Stimulated activated naive CD8-positive, alpha-beta T cell treated with anti-CD3 and anti-CD28 coated beads, Interleukin-15, amount 100 ng/mL, for 72 hours (primary cell): ENCODE measurements at regions not wholly inside any gene's neighbourhood (a gene's known extent, or its start where the extent isn't known, plus 50 kb on each side); places are given as distances from the start of the nearest gene placed in this dataset.
A peak's percentile ranks its signal among the peaks of the same experiment; 100 is the strongest.

Experiments used
- ATAC-seq: fragments of 150-1000 bp; cut with Tn5 transposase; 2 replicates; pipeline ENCODE4 v1.10.0; 2021; ENCODE audit warnings: mild to moderate bottlenecking, moderate library complexity
- DNase-seq, 2 donors: peaks; one replicate each; pipeline ENCODE4 v3.0.0; 2021 to 2022
- H3K27ac Mint-ChIP-seq, 2 donors: one replicate each; pipeline ENCODE4 v1.8.0; 2022; ENCODE audit warnings: mild to moderate bottlenecking in 2 of 2, mixed read lengths in 2 of 2, moderate library complexity in 2 of 2
- H3K27me3 Mint-ChIP-seq: one replicate; pipeline ENCODE4 v1.8.0; 2022; ENCODE audit warnings: mixed read lengths
- H3K4me1 Mint-ChIP-seq: one replicate; pipeline ENCODE4 v1.8.0; 2022; ENCODE audit warnings: mild to moderate bottlenecking, mixed read lengths
- H3K4me3 Mint-ChIP-seq, 2 donors: one replicate each; pipeline ENCODE4 v1.8.0; 2022; ENCODE audit warnings: mild to moderate bottlenecking in 2 of 2, mixed read lengths in 2 of 2, moderate library complexity in 1 of 2
- H3K9me3 Mint-ChIP-seq, 2 donors: one replicate each; pipeline ENCODE4 v1.8.0; 2022; ENCODE audit warnings: mixed read lengths in 2 of 2

DNA sequence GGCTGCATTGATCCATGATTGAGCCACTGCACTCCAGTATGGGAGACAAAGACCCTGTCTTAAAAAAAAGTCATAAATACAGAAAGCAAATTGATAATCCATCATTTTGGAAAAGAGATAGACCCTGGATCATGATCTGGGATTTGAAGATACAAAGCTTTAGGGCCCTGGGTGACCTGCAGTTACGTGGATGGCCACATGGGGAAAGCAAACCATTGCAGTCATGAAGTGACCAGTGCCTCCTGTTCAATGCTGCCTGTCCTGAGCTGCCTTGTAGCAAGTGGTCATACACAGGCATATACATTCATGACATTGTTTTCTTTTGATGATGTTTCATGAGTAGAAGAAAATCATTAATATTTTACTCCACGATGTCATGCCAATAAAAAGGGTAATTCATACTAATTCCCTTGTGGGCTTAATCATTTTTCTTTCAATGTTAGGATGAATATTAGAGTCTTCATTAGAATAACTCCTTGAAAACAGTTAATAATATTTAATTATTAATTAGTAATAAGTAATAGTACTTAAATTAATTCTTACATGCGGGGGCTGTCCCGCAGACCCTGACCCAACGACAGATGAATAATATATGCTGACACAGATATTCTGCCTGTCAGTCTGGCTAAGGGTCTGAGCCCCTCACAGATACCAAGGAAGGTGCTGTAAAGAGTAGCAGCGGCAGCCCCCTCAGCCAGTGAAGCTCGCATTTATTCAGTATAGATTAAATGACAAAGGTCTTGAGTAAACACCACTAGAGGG lies 109.0 kb upstream of the UNC13C start:
- DNase-seq (no peak), ATAC-seq (no peak)
- H3K9me3 Mint-ChIP-seq: peaks cover 0 to 4% of the 10 kb centered on the region in 2 donors
- H3K4me3 Mint-ChIP-seq: no peak overlapping the region
- H3K27ac Mint-ChIP-seq: no peak overlapping the region
- no peaks in the 10 kb centered on the region for H3K4me1 Mint-ChIP-seq
- no peaks in the 10 kb centered on the region for H3K27me3 Mint-ChIP-seq

GRCh38 chr15:53862386-53862785 lies 102.9 kb upstream of the WDR72 start:
- Mint-ChIP-seq H3K27ac (no peak overlapping the region), H3K4me3 (no peak overlapping the region), H3K4me1 (no peaks in the 10 kb centered on the region), H3K9me3 (no peaks in the 10 kb centered on the region), H3K27me3 (no peaks in the 10 kb centered on the region)
- ATAC-seq (no peak), DNase-seq (no peak)

GRCh38 chr15:53861792-53862191 lies 102.3 kb upstream of the WDR72 start:
- ATAC-seq (no peak), DNase-seq (no peak)
- no peaks in the 10 kb centered on the region for H3K27me3 Mint-ChIP-seq
- no peaks in the 10 kb centered on the region for H3K9me3 Mint-ChIP-seq
- no peaks in the 10 kb centered on the region for H3K4me1 Mint-ChIP-seq
- H3K4me3 Mint-ChIP-seq: no peak overlapping the region
- H3K27ac Mint-ChIP-seq: no peak overlapping the region

DNA sequence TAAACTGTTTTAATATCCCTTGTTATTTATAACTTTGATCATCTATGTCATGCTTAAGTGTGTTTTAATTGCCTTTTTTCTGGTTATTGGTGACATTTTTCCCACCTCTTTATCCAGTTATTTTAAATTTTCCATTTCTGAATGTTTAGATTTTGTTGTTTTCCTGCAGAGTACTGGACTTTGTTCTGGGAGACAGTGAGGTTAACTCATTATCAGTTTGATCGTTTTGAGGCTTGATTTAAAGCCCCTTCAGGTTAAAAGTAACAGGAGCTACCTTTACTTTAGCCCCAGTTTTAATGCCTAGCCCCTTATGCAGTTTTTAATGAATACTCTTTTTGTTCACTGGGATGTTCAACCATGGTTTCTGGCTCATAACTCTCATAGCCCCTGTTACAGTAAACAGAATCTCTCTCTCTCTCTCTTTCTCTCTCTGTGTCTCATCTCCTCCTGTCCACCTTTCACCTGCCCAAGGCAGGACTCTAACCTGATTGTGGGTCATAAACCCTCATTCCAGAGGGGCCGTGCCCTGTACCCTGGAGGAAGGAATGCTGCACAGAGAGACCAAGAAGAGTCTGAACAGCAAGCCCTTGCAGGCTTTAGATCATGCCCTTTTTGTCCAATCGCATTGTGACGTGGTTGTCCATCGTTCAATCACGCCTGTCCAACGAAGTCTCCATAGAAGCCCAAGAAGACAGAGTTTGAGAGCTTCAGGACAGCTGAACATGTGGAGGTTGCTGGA lies 91.8 kb upstream of the WDR72 start:
- Mint-ChIP-seq H3K4me3 (no peak overlapping the region), H3K27me3 (no peaks in the 10 kb centered on the region), H3K9me3 (peaks cover 5 to 8% of the 10 kb centered on the region in 2 donors), H3K27ac (no peak overlapping the region), H3K4me1 (no peaks in the 10 kb centered on the region)
- DNase-seq: no peak
- no peak for ATAC-seq

GRCh38 chr15:53847745-53848144 lies 88.3 kb upstream of the WDR72 start:
- ATAC-seq (no peak), DNase-seq (no peak)
- Mint-ChIP-seq H3K4me3 (no peak overlapping the region), H3K27ac (no peak overlapping the region), H3K4me1 (no peaks in the 10 kb centered on the region), H3K27me3 (no peaks in the 10 kb centered on the region), H3K9me3 (peaks cover 0 to 5% of the 10 kb centered on the region in 2 donors)

DNA sequence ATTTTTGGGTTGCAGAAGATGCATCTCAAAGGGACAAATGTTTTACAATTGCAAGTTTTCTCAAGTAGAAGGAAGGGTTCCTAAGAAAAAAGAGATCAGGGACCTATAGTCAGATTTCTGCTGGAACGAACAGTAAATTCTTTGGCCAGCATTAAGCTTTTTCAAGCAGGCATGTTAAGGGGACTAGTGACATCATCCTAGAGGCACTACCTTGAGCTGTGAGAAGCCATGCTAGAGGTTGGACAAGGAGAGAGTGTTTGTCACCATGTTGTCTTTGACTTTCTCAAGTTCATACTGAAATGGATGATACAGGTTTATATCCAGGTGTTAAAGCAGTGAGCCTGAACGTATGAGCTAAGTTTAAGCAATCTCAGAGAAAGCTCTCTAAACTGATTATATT lies 85.2 kb upstream of the WDR72 start:
- Mint-ChIP-seq H3K4me3 (no peak overlapping the region), H3K27me3 (no peaks in the 10 kb centered on the region), H3K9me3 (peaks cover 0 to 5% of the 10 kb centered on the region in 2 donors), H3K27ac (no peak overlapping the region), H3K4me1 (no peaks in the 10 kb centered on the region)
- DNase-seq (no peak), ATAC-seq (no peak)

DNA sequence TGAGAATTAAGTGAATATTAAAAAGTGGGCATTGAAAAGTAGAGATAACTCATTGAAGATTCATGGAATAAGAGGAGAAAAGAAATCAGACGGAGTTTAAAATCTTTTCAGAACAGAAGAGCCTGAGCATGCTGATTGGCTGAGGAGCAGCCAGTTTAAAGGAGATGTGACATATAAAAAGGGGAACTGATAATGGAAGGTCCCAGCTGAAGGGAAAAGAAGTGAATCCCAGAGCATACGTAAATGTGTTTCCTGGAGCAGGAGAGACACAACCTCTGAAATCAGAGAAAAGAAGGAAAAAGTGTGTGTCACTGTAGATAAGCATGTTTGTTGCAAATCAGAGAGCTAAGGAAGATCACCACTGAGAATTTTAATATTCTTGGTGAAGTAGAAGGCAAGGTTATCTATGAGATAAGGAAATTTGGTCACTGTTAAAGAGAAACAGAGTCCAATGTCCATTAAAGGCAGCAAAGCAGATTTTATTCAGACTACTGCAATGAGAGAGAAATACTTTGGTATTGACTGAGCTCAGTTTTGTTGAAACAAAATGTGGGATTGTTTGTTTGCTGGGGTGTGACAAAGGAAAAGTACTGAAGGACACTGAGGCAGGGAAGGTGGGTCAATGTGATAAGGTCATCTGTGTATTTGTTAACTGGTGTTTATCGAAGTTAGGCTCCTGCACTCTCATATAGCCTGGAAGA lies 84.6 kb upstream of the WDR72 start:
- H3K27me3 Mint-ChIP-seq: no peaks in the 10 kb centered on the region

DNA sequence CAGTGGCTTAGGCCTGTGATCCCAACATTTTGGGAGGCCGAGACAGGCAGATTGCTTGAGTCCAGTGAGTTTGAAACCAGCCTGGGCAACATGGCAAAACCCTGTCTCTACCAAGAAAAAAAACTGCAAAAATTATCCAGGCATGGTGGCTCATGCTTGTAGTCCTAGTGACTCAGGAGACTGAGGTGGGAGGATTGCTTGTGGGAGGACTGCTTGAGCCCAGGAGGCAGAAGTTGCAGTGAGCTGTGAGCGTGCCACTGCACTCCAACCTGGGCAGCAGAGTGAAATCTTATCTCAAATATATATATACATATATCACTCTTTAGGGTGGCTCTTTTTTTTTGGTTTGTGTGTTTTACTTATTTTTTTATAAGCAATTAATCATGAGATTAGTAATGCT lies 83.7 kb upstream of the WDR72 start:
- ATAC-seq: no peak
- Mint-ChIP-seq H3K27ac (peak overlapping the region in 1 of 2 donors; percentile 71), H3K4me1 (no peaks in the 10 kb centered on the region), H3K9me3 (peaks cover 0 to 5% of the 10 kb centered on the region in 2 donors), H3K27me3 (no peaks in the 10 kb centered on the region), H3K4me3 (no peak overlapping the region)
- DNase-seq: no peak

More for the DNA sequence above, 84.6 kb upstream of the WDR72 start:
- no peaks in the 10 kb centered on the region for H3K4me1 Mint-ChIP-seq
- ATAC-seq (no peak), DNase-seq (no peak)
- no peak overlapping the region for H3K27ac Mint-ChIP-seq
- peaks cover 0 to 5% of the 10 kb centered on the region in 2 donors for H3K9me3 Mint-ChIP-seq
- H3K4me3 Mint-ChIP-seq: no peak overlapping the region

DNA sequence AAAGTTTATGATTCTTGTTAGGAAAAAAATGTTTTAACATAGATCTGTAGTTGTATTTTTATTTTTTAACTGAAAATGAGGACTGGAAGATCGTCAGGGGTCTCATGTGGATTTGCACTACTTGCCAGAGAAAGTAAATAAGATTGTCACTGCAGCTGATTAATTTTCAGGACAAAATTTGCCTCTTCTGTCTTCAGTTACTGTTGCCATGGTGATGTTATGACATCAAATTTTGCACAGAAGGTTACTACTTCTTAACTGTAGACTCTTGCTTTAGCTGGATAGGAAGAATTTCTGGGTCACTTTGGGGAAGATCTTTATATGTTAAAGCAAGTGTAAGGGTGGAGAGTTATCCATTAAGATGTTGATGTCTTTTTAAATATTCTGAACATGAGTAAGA lies 82.2 kb upstream of the WDR72 start:
- no peaks in the 10 kb centered on the region for H3K27me3 Mint-ChIP-seq
- H3K4me1 Mint-ChIP-seq: no peaks in the 10 kb centered on the region

GRCh38 chr15:53840681-53841080 lies 81.2 kb upstream of the WDR72 start:
- H3K4me1 Mint-ChIP-seq: no peaks in the 10 kb centered on the region
- no peaks in the 10 kb centered on the region for H3K27me3 Mint-ChIP-seq
- no peak overlapping the region for H3K27ac Mint-ChIP-seq
- H3K9me3 Mint-ChIP-seq: no peaks in the 10 kb centered on the region
- DNase-seq (no peak), ATAC-seq (no peak)
- no peak overlapping the region for H3K4me3 Mint-ChIP-seq

More for the DNA sequence above, 82.2 kb upstream of the WDR72 start:
- Mint-ChIP-seq H3K27ac (no peak overlapping the region), H3K9me3 (peaks cover 0 to under 1% of the 10 kb centered on the region in 2 donors), H3K4me3 (no peak overlapping the region)
- DNase-seq (no peak), ATAC-seq (no peak)

DNA sequence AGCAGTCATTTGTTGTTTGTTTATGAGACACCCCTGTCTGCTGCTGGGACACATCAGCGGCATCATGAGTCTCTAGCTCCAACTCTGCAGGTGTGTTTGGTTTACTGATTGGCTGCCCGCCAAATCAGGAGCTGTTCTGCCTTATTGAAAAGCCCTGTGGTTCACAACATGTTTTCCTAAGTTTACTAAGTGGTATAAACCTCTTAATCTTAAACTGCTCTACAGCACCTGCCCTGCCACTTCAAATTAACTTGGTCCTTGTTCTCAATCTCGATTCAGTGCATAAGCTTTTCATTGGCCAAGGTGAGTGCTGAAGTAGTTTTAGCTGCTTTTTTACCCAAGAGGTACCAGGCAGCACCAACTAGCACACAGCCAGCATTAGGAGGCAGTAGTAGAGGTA lies 77.8 kb upstream of the WDR72 start:
- Mint-ChIP-seq H3K27me3 (peaks cover 6% of the 10 kb centered on the region), H3K4me1 (no peaks in the 10 kb centered on the region), H3K9me3 (no peaks in the 10 kb centered on the region), H3K27ac (no peak overlapping the region), H3K4me3 (no peak overlapping the region)
- ATAC-seq (no peak), DNase-seq (no peak)

DNA sequence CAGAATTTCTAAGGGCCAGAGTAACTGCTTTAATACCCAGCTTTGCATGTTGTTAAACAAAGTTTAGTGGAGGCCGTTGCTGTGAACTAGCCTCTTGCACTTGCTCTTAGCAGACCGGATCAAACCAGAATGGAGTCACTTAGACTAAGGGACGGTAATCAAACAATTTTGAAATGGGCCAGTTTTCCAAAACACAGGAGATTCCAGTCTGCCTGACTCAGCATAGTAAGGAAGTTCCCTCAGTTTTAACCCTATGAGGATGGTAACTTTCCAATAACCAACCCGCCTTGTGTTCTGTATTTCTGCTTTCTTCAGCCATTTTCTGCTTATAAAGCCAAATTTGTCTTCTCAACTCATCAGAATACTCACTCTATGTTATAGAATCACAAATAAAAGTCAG lies 77.2 kb upstream of the WDR72 start:
- no peak for DNase-seq
- ATAC-seq: no peak
- no peaks in the 10 kb centered on the region for H3K9me3 Mint-ChIP-seq
- H3K27ac Mint-ChIP-seq: no peak overlapping the region
- no peak overlapping the region for H3K4me3 Mint-ChIP-seq
- H3K4me1 Mint-ChIP-seq: no peaks in the 10 kb centered on the region
- H3K27me3 Mint-ChIP-seq: peaks cover 6% of the 10 kb centered on the region

DNA sequence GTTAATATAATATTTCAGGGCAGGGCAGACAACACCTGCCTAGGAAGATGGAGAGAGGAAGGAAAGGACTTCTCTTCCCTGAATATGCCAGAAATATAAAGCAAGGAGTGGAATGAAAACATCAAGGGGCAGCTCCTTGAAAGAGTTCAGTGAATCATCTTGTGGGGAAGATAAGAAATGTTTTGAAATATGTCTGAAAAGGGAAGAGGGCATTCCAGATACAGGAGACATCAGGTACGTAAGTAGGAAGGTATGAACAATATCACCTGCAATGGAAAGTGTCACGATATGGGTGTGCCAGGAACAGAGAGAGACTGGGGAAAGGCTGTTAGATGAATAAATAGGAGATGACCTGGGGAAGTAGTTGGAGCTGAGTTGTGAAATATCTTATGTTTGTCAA lies 75.8 kb upstream of the WDR72 start:
- Mint-ChIP-seq H3K27me3 (peaks cover 13% of the 10 kb centered on the region), H3K4me3 (no peak overlapping the region), H3K9me3 (no peaks in the 10 kb centered on the region), H3K27ac (no peak overlapping the region), H3K4me1 (no peaks in the 10 kb centered on the region)
- DNase-seq (no peak), ATAC-seq (no peak)

DNA sequence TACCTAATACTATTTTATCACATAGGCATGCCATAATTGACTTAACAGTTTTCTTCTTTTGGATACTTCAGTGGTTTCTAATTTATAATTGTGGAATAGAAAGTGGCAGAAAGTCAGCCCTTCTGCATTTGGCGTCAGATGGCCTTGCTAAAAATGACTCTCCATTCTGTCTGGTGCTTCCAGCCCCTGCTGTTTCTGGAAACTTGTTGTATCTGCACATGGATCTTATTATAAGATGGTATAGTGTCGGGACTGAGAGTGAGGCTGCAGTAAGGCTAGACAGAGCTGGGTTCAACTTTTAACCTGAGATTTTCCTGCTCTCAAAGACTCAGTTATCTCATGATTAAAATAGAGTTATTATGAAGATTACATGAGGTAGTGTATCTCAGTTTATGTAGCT lies 74.8 kb upstream of the WDR72 start:
- DNase-seq (no peak), ATAC-seq (no peak)
- H3K9me3 Mint-ChIP-seq: no peaks in the 10 kb centered on the region
- no peaks in the 10 kb centered on the region for H3K4me1 Mint-ChIP-seq
- no peak overlapping the region for H3K27ac Mint-ChIP-seq
- H3K27me3 Mint-ChIP-seq: peaks cover 13% of the 10 kb centered on the region
- no peak overlapping the region for H3K4me3 Mint-ChIP-seq

DNA sequence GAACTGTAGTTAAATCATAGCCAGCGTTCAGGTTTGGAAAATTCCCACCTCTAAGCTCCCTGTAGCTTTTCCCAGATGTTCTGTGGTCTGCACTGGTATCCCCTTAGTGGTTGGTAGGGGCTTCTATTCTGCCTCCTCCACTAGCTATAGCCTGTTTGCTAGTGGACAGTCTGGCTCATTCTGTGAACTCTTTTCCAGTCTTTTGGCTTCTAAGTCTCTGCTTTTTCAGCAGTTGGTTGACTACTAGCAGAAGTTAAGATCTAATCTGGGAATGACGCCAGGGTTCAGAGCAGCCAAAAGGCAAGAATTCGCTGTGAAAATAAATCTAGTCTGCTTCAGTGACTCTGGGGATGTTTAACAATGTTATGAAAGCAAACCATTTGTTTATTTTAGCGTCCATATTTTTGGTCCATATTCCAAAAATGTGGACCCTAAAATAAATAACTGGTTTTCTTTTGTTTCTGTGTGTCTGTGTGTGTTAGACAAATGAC lies 73.7 kb upstream of the WDR72 start:
- Mint-ChIP-seq H3K4me1 (no peaks in the 10 kb centered on the region), H3K27ac (no peak overlapping the region), H3K27me3 (peaks cover 13% of the 10 kb centered on the region), H3K4me3 (no peak overlapping the region), H3K9me3 (peaks cover 0 to 5% of the 10 kb centered on the region in 2 donors)
- ATAC-seq: no peak
- DNase-seq: no peak
